NCI-H1048 (cell line): ENCODE measurements at regions not wholly inside any gene's neighbourhood (a gene's known extent, or its start where the extent isn't known, plus 50 kb on each side); places are given as distances from the start of the nearest gene placed in this dataset.
A peak's percentile ranks its signal among the peaks of the same experiment; 100 is the strongest.

Source experiments
- DNase-seq: peaks from one replicate; lab custom pipeline; 2025; lab: John Stamatoyannopoulos, UW

DNA sequence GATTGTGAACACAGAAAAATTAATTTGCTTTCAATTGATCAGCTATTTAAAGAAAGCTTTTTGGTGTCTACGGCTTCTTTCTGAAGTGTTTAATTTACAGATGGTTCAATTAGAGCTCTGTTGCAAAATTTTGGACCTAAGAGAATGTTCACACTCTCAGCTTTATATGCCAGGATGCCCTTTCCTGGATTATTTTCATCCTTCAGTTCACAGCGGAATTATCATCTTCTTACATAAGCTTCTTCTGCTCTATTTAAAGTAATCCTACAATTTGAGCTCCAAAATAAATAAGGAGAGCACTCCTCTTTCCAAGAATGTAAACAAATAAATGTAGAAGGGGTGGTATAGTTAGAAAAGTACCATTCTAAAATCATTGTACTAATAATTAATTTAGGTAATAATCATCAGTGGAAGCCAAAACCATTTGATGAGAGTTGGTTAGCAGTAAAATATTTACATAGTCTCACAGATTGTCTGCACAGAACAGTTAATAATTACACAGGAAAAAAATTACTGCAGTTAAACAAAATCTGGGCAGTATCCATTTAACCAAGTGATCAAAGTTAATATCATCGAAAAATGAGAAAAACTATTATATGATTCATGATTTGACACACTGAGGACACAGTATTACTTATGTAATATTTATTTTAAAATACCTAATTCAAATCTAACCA is 298.0 kb upstream of the TMEM229A start:
- DNase-seq = no peak

DNA sequence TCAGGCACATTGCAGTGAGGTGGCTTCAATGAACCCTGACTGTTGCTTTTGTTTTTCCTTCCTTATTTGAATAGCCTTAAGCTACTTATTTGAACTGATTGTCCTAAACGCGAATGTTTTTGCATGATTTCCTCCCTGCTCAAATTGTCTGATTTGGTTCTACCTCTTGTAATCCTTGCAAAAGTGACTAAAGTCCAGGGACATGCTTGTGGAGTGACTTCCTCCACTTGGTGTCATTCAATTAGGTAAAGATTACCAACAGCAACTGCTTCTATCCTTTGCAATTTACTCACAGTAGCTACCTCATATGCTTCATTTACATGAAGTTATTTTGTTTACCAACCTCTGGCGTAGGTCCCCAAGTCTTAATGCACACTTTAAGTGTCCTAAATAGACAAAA is 295.9 kb upstream of the TMEM229A start:
- peak; percentile 55 for DNase-seq

DNA sequence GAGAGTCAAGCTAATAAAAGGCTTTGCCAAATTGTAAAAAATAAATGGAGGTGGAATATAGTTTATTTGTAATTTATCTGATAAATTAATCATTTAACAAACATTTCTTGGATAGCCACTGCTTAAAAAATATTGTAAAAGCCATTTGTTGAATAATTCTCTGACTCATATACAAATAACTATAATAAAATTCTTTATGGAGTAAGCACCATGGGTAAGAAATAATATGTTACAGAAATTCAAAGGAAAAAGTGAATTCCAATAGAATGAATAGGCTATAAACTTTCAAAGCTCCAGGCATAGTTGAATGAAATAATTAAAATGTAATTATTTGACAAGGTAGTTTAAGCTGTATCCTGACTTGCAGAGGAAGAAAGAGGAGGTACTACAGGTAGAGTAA is 291.4 kb upstream of the TMEM229A start:
- no peak for DNase-seq

DNA sequence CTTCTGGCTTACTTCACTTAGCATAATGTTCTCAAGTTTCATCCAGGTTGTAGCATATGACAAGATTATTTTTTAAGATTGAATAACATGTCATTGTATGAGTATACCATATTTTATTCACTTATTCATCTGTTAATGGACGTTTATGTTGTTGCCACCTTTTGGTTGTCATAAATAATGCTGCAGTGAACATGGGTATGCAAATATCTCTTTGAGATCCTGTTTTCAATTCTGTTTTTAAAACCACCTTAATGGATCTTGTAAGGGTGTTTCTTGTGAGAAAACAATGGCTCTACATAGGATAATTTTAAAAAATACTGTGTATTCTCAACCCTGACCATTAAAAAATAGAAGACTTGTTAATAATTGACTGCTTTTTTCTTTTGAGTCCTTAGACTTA is 290.7 kb upstream of the TMEM229A start:
- DNase-seq = no peak

DNA sequence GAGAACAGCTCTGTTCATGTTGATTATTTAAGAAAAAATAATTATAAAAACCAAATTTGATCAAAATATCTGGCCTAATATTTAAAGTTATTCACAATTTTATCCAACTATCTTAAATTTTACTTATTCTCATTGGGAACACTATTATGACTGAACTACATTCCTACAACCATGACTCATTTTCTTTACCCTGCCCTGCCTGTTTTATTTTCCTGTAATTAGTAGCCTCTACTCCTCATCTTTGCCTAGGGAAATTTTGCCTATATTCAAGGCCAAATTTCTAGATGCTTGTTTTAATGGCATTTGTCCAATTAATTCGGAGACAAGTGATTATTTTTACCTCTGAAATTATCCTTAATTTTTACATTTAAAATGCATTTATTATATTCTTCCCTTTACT is 289.7 kb upstream of the TMEM229A start:
- DNase-seq = no peak

DNA sequence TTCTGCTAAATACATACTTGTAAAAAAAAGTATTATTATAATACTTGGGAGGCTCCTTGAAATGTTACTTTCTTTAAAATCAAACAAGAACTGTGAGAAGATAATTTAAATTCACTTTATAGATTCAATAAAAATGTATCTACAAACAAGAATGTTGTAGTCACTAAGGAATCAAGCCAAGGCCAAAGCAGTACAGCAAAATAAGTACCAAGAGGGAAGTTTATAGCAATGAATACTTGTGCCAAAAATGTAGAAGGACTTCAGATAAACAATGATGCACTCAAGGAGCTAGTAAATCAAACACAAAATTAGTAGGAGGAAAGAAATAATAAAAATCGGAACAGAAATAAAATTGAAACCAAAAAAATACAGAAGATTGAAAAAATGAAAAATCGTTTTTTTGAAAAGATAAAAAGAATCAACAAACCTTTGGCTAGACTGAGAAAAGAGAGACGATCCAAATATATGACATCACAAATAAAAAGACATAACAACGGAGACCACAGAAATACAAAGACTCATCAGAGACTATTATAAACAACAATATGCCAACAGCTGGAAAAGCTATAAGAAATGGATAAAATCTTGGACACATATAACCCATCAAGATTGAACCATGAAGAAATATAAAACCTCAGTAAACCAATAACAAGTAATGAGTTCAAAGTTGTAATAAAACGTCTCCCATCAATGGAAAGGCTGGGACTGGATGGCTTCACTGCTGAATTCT is 286.0 kb upstream of the TMEM229A start:
- no peak for DNase-seq

DNA sequence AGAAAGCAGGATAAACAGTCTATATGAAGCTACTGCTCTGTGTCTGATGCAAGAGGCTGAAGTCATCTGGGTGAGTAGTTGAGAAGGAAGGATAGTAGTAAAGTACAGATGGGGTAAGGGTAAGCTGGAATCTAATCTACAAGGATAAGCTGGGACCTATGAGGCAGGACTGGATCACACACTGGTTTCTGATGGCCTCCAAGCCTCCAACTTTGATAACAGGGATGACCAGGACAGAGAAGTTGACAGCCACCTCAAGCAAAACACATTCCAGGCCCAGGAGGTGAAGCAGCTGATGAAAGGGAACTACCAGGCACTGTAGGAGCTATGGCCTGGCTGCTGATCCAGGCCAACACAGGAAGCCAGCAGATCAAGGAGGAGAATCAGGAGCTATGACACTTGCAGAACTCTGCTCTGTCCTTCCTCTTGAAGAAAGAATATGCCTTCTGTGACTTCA is 278.1 kb upstream of the TMEM229A start:
- DNase-seq = no peak

DNA sequence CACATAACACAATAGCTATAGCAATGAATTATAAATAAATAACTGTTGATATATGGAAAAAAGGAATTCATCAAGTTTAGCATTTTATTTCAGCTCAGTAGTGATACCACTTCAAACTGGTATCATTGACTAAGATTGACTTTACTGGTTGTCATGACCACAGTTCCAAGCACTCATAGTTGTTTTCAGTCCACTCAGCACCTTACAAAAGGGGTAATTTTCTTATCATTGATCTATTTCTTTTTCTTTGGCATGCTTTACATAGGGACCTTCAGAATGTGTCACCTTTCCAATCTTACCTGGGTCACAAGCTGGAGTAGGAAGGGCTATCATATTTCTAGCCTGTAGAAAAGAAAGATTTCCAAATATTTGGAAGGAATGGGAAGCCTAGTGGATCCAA is 275.5 kb upstream of the TMEM229A start:
- no peak for DNase-seq

DNA sequence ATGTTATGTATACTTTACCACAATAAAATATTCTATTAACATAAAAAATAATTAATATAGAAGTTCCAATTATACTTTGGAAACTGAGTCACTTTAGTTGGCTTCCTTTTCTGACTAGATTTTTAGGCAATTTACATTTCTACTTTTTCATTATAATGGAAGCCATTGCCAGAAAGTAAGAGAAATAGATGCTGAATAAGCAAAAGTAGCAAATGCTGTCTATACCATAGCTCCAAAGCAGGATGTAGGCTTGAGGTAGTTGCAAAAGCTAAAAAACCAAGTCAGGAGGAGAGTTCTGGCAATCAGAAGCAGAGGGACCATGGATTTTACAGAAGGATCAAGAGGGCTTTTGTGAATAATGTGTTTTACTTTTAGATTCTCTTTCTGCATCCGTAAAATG is 262.4 kb upstream of the TMEM229A start:
- no peak for DNase-seq

DNA sequence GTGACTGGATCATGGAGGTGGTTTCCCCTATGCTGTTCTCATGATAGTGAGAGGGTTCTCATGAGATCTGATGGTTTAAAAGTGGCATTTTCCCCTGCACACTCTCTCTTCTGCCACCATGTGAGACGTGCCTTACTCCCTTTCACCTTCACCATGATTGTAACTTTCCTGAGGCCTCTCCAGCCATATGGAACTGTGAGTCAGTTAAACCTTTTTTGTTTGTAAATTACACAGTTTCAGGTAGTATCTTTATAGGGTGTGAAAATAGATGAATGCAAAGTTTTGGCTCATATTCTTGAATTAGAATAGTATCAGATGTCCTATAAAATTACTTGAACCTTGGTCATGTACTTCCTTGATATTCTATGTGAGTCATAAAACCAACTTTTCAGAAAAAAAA is 252.1 kb upstream of the TMEM229A start:
- DNase-seq = no peak

DNA sequence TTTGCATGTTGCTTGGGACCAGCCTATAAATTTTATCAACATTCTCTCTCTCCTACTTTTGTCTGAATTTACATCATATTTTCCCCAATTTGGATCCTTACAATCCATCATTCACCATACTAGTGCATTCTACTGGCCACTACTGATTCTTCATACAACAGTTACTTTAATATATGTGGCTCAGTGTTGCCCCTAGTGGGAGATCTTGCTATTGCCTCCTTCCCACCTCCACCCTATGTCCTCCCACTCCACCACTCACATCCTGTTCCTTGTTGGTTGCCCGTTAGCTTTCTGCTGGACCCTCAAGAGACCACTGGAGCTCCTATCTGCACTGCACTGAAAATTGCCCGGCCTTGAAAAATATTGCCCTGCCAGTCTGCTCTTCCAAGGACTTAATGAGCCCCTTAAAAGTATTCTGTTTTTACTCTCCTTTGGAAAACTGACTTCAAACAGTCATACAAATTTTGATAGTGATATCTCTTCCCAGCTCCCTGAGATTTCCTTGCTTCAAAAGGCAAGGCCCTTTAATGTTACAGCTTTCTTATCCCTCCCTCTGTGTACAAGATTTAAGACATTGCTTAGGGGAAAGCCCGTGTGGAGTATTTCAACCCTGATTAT is 243.2 kb upstream of the TMEM229A start:
- no peak for DNase-seq

DNA sequence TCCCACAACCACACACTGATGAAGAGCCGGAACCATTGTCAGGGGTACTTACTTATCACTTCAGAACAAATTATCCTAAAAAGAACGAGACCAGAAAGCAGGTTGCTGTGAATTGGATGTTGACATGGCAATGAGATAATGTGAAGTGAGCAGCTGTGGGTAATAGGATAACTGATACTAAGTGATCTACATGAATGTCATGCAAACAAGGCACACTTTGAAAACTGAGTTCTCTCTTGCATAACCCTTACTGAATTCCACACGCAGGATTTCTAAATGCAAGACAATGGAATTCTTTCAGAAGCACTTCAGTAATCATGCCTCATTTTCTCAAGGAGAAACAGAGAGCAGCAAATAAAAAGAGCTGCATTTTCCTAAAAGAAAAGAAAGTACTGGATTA is 242.5 kb upstream of the TMEM229A start:
- DNase-seq = no peak

DNA sequence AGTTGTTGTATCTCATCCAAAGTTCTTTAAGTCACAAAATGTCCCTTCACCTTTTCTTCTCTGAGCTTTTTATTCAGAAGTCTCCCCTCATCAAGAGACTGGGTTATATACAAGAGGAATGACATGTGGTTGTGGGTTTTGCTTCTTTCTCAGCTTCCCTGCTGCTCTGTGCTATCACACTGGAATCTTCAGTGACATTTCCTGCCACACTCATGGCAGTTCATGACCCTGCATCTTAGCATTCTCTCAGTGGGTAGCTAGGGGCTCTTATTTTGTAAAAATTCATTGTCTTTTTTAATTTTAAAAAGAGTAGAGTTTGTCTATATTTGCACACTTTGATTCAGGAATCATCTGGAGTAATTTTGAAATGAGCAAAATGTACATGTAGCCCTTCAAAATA is 236.9 kb upstream of the TMEM229A start:
- no peak for DNase-seq

DNA sequence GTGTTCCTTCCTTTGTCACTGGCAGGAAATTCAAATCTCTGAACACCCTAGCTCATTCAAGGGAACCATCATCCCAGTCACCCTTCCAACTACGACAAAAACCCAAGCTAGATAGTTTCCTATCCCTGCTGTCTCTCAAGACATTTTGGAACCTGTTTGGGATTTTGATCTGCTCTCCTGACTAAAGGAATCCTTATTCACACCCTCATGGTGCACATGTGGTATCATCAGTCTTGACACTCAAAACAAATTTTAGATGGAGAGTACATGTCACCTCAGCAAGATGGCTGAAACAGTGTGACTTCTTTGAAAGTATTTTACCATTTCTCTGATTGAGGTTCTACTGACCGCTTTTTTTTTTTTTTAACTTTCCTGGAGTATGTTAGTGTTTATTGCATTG is 234.3 kb upstream of the TMEM229A start:
- DNase-seq = no peak

DNA sequence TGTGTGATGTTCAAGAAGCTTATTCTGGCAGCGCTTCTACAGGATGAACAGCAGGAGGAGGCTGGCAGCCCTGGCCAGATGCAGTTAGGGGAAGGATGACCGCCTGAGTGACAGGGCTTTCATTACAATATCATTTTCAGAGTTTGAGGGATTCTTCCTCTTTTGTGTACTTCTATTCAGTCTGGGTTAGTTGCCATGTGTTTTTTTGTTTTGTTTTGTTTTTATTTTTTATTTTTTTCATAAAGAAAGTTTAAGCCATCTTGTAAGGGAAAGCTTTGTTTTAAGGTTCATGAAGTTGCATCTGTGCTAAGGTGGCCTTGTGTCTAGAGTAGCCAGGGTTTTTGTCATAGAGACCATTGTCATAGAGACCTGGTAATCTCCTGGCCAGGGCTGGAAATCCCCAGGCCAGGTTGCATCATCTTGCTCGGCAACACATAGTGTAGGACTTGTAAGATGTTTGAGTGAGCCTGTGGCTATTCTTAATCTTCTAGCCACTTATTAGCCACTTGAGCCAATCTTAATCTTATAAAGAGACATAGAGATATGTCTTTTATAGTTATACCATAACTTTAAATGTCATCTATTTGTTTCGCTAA is 230.5 kb upstream of the TMEM229A start:
- DNase-seq = no peak

DNA sequence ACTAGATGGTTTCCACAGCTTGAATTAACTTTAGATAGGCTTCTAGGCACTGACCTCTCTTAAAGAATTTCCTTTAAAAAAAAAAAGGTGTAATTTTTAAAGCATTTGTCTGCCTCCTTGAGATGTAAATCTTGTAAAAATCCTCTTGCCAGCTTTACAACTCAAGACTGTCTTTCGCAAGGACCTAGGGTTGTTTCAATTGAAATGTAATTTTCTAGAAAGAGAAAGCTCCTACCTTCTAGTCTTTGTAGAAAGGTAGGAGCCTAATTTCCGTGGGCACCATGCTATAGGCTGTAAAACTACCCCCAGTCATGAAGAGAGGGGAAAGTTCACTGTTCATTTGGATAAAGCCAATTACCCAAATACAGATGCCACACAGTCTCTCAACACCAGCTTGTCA is 228.8 kb upstream of the TMEM229A start:
- no peak for DNase-seq

DNA sequence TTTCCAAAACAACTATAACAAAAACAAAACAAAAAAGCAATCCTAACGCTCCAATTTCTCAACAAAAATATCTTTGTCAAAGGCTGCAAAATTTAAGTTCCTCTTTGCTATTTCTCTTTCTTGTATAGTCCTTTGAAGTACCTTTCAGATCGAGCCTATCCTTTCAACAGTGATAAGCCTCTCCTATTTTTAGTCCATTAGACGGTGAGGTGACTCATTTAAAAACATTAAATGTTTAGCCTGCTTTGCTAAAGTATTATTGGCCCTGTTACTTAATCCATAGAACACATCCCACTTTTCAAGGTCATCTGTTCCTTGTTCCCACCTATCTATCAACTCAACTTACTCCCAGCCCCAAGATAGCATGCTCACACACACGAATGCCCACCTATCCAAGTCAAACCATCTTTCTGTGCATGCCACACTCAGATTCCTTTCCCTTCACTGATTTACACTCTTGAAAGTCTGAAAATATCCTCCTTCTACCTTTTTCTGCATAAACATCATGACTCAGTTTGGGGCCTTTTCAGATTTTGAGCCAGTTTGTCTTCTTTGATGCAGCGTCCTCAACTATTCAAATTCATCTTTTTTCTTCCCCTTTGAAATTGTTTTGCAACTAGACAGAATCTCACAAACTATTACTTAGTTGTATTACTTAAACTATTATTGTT is 224.9 kb upstream of the TMEM229A start:
- no peak for DNase-seq

DNA sequence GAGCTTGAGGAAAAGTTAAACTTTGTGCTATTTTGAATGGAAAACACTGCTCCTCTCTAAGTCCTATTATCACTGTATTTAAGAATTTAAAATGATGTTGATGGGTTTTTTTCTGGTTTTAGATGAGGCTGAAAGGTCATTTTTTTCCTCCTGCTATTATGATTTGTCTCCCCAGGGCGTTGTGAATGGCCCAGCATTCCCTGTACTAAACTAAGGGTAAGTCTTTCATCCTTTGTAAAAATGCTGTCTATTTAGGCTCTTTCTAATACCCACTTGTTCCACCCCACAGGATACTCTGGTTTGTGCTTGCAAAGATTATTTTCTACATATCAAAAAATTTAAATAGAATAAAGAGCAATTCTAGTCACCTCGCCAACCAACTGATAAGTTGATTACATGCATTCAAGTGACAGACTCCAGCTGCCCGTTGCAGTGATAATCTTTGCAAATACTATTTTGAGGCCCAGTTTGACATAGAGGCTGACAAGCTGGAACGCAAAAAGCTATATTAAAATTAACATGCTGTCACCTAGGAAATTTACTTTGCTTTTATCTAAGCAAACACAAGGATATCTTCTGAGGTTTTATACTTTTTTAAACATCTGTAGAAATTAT is 222.3 kb upstream of the TMEM229A start:
- DNase-seq = no peak

DNA sequence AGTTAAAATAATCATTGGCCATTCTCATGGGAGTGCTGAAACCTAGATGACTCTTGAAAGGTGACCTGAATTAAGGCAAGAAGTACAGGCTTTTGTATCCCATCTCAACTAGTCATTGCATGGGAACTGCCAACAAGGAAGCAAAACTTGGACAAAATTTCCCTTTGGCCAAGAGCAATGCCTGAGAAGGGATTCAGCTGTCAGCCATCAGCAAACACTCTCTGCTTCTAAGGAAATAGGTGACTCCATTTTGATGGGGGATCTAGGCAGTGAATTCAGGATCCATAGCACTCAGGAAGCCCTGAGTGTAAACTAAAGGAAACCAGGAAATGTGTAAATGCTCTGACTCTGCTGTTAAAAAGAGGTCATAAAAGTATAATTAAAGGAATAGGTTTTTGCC is 221.5 kb upstream of the TMEM229A start:
- no peak for DNase-seq

DNA sequence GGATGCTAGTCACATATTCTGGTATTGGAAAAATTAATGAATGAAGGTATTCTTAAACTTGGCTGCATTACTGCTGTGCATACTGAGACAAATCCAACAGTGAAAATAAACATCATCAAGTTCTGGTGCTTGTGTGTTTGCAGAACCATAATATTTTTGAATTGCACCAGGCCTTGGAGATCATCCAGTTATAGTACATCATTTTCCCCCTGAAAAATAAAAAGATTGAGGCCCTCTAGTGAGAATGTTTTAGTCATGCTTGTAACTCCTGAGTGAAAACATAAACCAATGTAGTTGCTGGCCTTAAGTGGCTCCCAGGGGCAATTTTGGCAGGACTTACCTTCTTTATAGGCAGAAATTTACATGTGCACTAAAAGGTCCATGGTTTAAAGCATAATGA is 218.8 kb upstream of the TMEM229A start:
- no peak for DNase-seq

DNA sequence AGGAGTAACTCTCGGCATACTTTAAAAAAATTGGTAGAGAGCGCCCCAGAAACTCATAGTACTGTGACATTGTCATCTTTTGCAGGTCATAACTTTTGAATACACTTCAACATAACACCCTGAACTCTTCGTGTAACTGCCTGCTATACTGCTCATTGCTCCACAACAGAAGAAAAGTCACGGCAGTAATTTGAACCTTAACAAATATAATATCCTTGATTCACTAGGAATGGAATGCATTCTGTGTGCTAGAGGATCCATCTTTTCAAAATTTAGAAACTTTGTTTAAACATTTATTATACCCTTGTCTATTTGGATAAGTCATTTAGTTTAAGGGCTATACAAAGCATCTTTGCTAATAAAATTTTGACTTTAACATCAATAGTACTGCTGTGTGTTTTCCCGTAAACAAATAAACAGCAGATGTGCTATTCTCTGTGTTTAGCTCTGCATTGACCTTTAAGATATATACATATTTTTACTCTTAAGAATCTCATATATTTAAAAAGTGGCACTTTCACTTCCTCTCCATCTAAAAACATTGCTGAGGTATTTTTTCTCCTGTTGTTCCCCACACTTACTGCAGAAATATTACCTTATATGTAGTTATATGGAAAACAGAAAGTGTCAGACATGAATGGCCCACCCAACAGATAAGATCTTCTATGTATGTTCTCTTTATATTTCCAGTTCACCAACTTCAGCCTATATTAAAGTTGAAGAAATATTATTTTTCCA is 217.6 kb upstream of the TMEM229A start:
- no peak for DNase-seq
